ENCODE measurements at regions not wholly inside any gene's neighbourhood (a gene's known extent, or its start where the extent isn't known, plus 50 kb on each side); places are given as distances from the start of the nearest gene placed in this dataset.
"Not testable (repeated sequence)": the region's sequence is repeated elsewhere in the genome, so short reads cannot be mapped to it uniquely, and the experiment has no call there.

DNA sequence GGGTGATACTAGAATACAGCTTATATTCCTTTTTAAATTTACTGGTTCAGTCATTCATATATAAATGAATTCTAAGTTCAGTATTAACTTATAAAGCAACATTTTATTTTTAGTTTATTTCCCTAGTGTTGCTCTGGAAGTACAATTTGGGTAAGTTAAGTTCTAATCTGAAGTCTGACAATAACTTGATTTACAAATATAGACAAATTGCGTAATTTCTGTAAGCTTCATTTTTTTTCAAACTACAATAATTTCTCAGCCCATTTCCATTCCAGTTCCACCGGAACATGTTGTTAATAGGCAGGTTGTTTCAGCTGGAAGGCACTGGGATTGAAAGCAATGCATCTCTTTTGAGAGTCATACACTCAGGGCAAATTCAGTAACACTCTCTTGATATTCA is 2000.7 kb downstream of the OLFM4 start:
- POLR2A ChIA-PET: interaction anchor here (0.6 kb wide), 1 partner anchor 44 kb away, joined by 3 read pairs; no protein-coding TSS in a partner anchor

DNA sequence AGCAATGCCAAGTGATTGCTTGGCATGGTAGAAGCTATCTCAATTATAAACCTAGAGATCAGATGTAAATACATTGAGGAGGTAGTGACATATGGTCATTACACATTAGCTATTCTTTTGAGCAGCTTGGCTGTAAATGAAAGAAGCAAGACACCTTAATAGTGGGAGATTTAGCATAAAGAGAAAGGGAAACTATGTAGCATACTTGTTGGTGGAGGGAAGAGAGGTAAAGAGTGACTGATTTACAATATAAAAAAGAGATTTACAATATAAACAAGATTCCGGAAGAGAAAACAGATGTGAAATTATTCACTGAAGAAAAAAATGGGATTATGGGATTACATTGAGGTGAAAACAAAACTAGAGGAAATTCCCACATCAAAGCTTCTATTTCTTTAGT is 2009.6 kb downstream of the OLFM4 start:
- Histone ChIP-seq H4K20me1 (ENCODE audit: insufficient read depth, low read length) (no peaks in the 10 kb centered on the region), H3K4me1 (ENCODE audit: insufficient read depth, low read length, poor library complexity, severe bottlenecking) (no peaks in the 10 kb centered on the region), H3K4me2 (ENCODE audit: low read length) (no peak overlapping the region), H3K9me2 (ENCODE audit: insufficient read depth, low read length) (no peaks in the 10 kb centered on the region), H3K9me3 (ENCODE audit: low read length) (no peaks in the 10 kb centered on the region), H2AFZ (ENCODE audit: low read length) (no peak overlapping the region), H3K4me3 (ENCODE audit: low read depth, low read length, poor library complexity, severe bottlenecking) (no peak overlapping the region), H3K79me2 (ENCODE audit: insufficient read depth, low read depth, low read length) (no peaks in the 10 kb centered on the region), H3K27ac (ENCODE audit: low read depth, low read length, poor library complexity, severe bottlenecking) (no peak overlapping the region), H3K36me3 (ENCODE audit: insufficient read depth, low read length) (no peaks in the 10 kb centered on the region)
- no peak for DNase-seq (ENCODE audit: low spot score)
- TF ChIP-seq, protein P1, sequence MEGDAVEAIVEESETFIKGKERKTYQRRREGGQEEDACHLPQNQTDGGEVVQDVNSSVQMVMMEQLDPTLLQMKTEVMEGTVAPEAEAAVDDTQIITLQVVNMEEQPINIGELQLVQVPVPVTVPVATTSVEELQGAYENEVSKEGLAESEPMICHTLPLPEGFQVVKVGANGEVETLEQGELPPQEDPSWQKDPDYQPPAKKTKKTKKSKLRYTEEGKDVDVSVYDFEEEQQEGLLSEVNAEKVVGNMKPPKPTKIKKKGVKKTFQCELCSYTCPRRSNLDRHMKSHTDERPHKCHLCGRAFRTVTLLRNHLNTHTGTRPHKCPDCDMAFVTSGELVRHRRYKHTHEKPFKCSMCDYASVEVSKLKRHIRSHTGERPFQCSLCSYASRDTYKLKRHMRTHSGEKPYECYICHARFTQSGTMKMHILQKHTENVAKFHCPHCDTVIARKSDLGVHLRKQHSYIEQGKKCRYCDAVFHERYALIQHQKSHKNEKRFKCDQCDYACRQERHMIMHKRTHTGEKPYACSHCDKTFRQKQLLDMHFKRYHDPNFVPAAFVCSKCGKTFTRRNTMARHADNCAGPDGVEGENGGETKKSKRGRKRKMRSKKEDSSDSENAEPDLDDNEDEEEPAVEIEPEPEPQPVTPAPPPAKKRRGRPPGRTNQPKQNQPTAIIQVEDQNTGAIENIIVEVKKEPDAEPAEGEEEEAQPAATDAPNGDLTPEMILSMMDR (conservative IDR thresholded peaks at IDR 0.05; ENCODE audit: low read length): no peak
- BruUV-seq (replicated peaks): no TSS peak
- intact Hi-C loops (cut with micrococcal nuclease; ENCODE audit: unreplicated experiment): no loop called here
- POLR2A ChIA-PET: interaction anchor here (0.6 kb wide), 1 partner anchor 46 kb away, joined by 3 read pairs; no protein-coding TSS in a partner anchor
- CTCF ChIA-PET (ENCODE audit: unreplicated experiment): no interaction called here

More for the DNA sequence above, 2000.7 kb downstream of the OLFM4 start:
- intact Hi-C loops (cut with micrococcal nuclease; ENCODE audit: unreplicated experiment): no loop called here
- no peaks in the 10 kb centered on the region for H3K79me2 ChIP-seq (ENCODE audit: insufficient read depth, low read depth, low read length)
- H3K9me3 ChIP-seq (ENCODE audit: low read length): no peaks in the 10 kb centered on the region
- DNase-seq (ENCODE audit: low spot score): no peak
- no peaks in the 10 kb centered on the region for H3K36me3 ChIP-seq (ENCODE audit: insufficient read depth, low read length)
- CTCF ChIA-PET (ENCODE audit: unreplicated experiment): no interaction called here
- H3K4me3 ChIP-seq (ENCODE audit: low read depth, low read length, poor library complexity, severe bottlenecking): no peak overlapping the region
- H2AFZ ChIP-seq (ENCODE audit: low read length): no peak overlapping the region
- no peak for TF ChIP-seq EZH2phosphoT487 (IDR thresholded peaks at IDR 0.05; ENCODE audit: borderline replicate concordance, low read depth, low read length)
- TF ChIP-seq, protein P1 (conservative IDR thresholded peaks at IDR 0.05; ENCODE audit: low read length): no peak
- H3K27ac ChIP-seq (ENCODE audit: low read depth, low read length, poor library complexity, severe bottlenecking): no peak overlapping the region
- no peaks in the 10 kb centered on the region for H3K9me2 ChIP-seq (ENCODE audit: insufficient read depth, low read length)
- no TSS peak for BruUV-seq (replicated peaks)
- H4K20me1 ChIP-seq (ENCODE audit: insufficient read depth, low read length): no peaks in the 10 kb centered on the region
- H3K4me2 ChIP-seq (ENCODE audit: low read length): no peak overlapping the region
- H3K4me1 ChIP-seq (ENCODE audit: insufficient read depth, low read length, poor library complexity, severe bottlenecking): no peaks in the 10 kb centered on the region

DNA sequence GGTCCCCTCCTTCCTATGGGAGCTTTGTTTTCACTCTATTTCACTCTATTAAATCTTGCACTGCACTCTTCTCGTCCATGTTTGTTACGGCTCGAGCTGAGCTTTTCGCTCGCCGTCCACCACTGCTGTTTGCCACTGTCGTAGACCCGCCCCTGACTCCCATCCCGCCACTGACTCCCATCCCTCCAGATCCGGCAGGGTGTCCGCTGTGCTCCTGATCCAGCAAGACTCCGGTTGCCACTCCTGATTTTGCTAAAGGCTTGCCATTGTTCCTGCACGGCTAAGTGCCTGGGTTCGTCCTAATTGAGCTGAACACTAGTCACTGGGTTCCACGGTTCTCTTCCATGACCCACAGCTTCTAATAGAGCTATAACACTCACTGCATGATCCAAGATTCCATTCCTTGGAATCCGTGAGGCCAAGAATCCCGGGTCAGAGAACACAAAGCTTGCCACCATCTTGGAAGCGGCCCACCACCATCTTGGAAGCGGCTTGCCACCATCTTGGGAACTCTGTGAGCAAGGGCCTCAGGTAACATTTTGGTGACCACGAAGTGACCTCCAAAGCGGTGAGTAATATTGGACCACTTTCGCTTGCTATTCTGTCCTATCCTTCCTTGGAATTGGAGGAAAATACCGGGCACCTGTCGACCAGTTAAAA is 2025.4 kb downstream of the OLFM4 start:
- H3K4me2 ChIP-seq (ENCODE audit: low read length); H3K27ac ChIP-seq (ENCODE audit: low read depth, low read length, poor library complexity, severe bottlenecking); CTCF ChIA-PET (ENCODE audit: unreplicated experiment); H3K4me3 ChIP-seq (ENCODE audit: low read depth, low read length, poor library complexity, severe bottlenecking); H3K4me1 ChIP-seq (ENCODE audit: insufficient read depth, low read length, poor library complexity, severe bottlenecking); H3K9me2 ChIP-seq (ENCODE audit: insufficient read depth, low read length); BruUV-seq (replicated peaks); H4K20me1 ChIP-seq (ENCODE audit: insufficient read depth, low read length); intact Hi-C loops (cut with micrococcal nuclease; ENCODE audit: unreplicated experiment); H3K36me3 ChIP-seq (ENCODE audit: insufficient read depth, low read length); H3K9me3 ChIP-seq (ENCODE audit: low read length); H2AFZ ChIP-seq (ENCODE audit: low read length); DNase-seq (ENCODE audit: low spot score); POLR2A ChIA-PET; H3K79me2 ChIP-seq (ENCODE audit: insufficient read depth, low read depth, low read length): not testable (repeated sequence)

DNA sequence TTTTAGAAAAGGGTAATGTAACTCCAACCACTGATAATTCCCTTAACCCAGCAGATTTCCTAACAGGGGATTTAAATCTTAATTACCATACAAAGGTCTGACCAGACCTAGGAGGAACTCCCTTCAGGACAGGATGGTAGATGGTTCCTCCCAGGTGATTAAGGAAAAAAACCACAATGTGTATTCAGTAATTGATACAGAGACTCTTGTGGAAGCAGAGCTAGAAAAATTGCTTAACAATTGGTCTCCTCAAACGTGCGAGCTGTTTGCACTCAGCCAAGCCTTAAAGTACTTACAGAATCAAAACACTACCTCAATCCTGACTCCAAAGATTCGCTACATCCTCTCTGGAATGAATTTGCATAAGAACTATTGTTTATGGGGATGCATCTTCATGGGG is 2027.1 kb downstream of the OLFM4 start:
- BruUV-seq (replicated peaks); H3K36me3 ChIP-seq (ENCODE audit: insufficient read depth, low read length); H3K27ac ChIP-seq (ENCODE audit: low read depth, low read length, poor library complexity, severe bottlenecking); H3K9me3 ChIP-seq (ENCODE audit: low read length); H3K4me3 ChIP-seq (ENCODE audit: low read depth, low read length, poor library complexity, severe bottlenecking); intact Hi-C loops (cut with micrococcal nuclease; ENCODE audit: unreplicated experiment); DNase-seq (ENCODE audit: low spot score); H3K4me2 ChIP-seq (ENCODE audit: low read length); H4K20me1 ChIP-seq (ENCODE audit: insufficient read depth, low read length); H3K79me2 ChIP-seq (ENCODE audit: insufficient read depth, low read depth, low read length); H3K4me1 ChIP-seq (ENCODE audit: insufficient read depth, low read length, poor library complexity, severe bottlenecking); H3K9me2 ChIP-seq (ENCODE audit: insufficient read depth, low read length); CTCF ChIA-PET (ENCODE audit: unreplicated experiment); H2AFZ ChIP-seq (ENCODE audit: low read length): not testable (repeated sequence)
- POLR2A ChIA-PET: interaction anchor here (0.6 kb wide), 1 partner anchor 227 kb away, joined by 3 read pairs; no protein-coding TSS in a partner anchor
